Astrocyte (in vitro differentiated cells and primary cell): ENCODE measurements at regions not wholly inside any gene's neighbourhood (a gene's known extent, or its start where the extent isn't known, plus 50 kb on each side); places are given as distances from the start of the nearest gene placed in this dataset.

Experiments used
- DNase-seq: peaks from one replicate; pipeline ENCODE4 v3.0.0-alpha.2; 2010; ENCODE audit warnings: low read depth
- FAIRE-seq: peaks from 2 replicates; lab custom pipeline; 2011; peaks lifted over from hg19 to GRCh38; lab: Jason Lieb, UNC
- H2AFZ ChIP-seq: 2 replicates; pipeline ENCODE4 v1.6.0; 2012; ENCODE audit warnings: low read depth, low read length, inconsistent platforms
- H3K27ac ChIP-seq: 2 replicates; pipeline ENCODE4 v1.5.1; 2011; ENCODE audit warnings: low read depth, low read length, inconsistent platforms
- H3K27me3 ChIP-seq: 2 replicates; pipeline ENCODE4 v1.6.0; 2011; ENCODE audit warnings: low read length, inconsistent platforms; ENCODE audit not compliant: insufficient read depth
- H3K36me3 ChIP-seq: 2 replicates; pipeline ENCODE4 v1.5.1; 2011; ENCODE audit warnings: low read length, inconsistent platforms; ENCODE audit not compliant: insufficient read depth
- H3K4me1 ChIP-seq: 2 replicates; pipeline ENCODE4 v1.5.1; 2011; ENCODE audit warnings: low read length, inconsistent platforms; ENCODE audit not compliant: insufficient read depth
- H3K4me2 ChIP-seq: 2 replicates; pipeline ENCODE4 v1.6.0; 2012; ENCODE audit warnings: low read length, inconsistent platforms
- H3K4me3 ChIP-seq: 2 replicates; pipeline ENCODE4 v1.5.1; 2011; ENCODE audit warnings: low read depth, mild to moderate bottlenecking, low read length, inconsistent platforms; ENCODE audit not compliant: insufficient read depth
- H3K79me2 ChIP-seq: 2 replicates; pipeline ENCODE4 v1.6.0; 2012; ENCODE audit warnings: mild to moderate bottlenecking, low read length, inconsistent platforms; ENCODE audit not compliant: insufficient read depth
- H3K9ac ChIP-seq: 2 replicates; pipeline ENCODE4 v1.6.0; 2012; ENCODE audit warnings: mild to moderate bottlenecking, low read length, inconsistent platforms
- H3K9me3 ChIP-seq: 2 replicates; pipeline ENCODE4 v1.5.1; 2012; ENCODE audit warnings: low read depth, mild to moderate bottlenecking, low read length, inconsistent platforms; ENCODE audit not compliant: insufficient read depth
- H4K20me1 ChIP-seq: 2 replicates; pipeline ENCODE4 v1.6.0; 2012; ENCODE audit warnings: low read length, inconsistent platforms; ENCODE audit not compliant: insufficient read depth
- H3K27ac Mint-ChIP-seq: one replicate; pipeline ENCODE4 v1.8.0; 2021; ENCODE audit warnings: mild to moderate bottlenecking, mixed read lengths; ENCODE audit not compliant: unreplicated experiment
- H3K27me3 Mint-ChIP-seq: one replicate; pipeline ENCODE4 v1.8.0; 2021; ENCODE audit warnings: low read depth, mixed read lengths; ENCODE audit not compliant: unreplicated experiment
- H3K36me3 Mint-ChIP-seq: one replicate; pipeline ENCODE4 v1.8.0; 2021; ENCODE audit warnings: low read depth, mixed read lengths; ENCODE audit not compliant: unreplicated experiment
- H3K4me1 Mint-ChIP-seq: one replicate; pipeline ENCODE4 v1.8.0; 2021; ENCODE audit warnings: low read depth, mixed read lengths; ENCODE audit not compliant: unreplicated experiment
- H3K4me3 Mint-ChIP-seq: one replicate; pipeline ENCODE4 v1.8.0; 2021; ENCODE audit warnings: mild to moderate bottlenecking, moderate library complexity, mixed read lengths; ENCODE audit not compliant: unreplicated experiment
- H3K9me3 Mint-ChIP-seq: one replicate; pipeline ENCODE4 v1.8.0; 2021; ENCODE audit warnings: mild to moderate bottlenecking, mixed read lengths; ENCODE audit not compliant: unreplicated experiment
- EZH2 ChIP-seq: IDR thresholded peaks from 2 replicates; pipeline ENCODE4 v1.6.1; 2012; ENCODE audit warnings: mild to moderate bottlenecking, low read length, inconsistent platforms; ENCODE audit not compliant: insufficient read depth
- TF ChIP-seq, protein P1 (sequence below): IDR thresholded peaks from 2 replicates; pipeline ENCODE4 v1.5.1; 2011; ENCODE audit warnings: low read depth, mild to moderate bottlenecking, inconsistent platforms, low read length, moderate library complexity; ENCODE audit not compliant: insufficient read depth

DNA sequence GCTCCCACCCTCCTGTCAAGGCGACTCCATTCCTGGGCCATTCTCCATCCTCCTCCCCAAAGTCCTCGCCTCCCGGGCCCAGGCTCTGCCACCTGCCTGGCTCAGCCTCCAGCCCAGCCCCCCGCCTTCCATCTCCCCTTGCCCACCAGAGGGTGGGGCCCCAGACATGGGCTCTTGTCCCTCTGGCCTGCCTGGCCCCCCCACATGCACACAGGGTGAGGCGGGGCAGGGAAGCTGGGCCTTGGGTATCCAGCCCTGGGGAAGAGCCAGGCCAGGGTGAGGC, 95.2 kb downstream of the YTHDF1 start:
- H3K36me3 Mint-ChIP-seq, result no peaks in the 10 kb centered on the region
- no peak for DNase-seq
- H3K4me1 ChIP-seq, result no peaks in the 10 kb centered on the region
- H2AFZ ChIP-seq, result no peak overlapping the region
- H3K27ac Mint-ChIP-seq, result no peak overlapping the region
- no peaks in the 10 kb centered on the region for H3K27me3 ChIP-seq
- H3K79me2 ChIP-seq, result no peaks in the 10 kb centered on the region
- H3K9me3 Mint-ChIP-seq, result peaks cover 2% of the 10 kb centered on the region
- no peaks in the 10 kb centered on the region for H3K9me3 ChIP-seq
- TF ChIP-seq, protein P1, sequence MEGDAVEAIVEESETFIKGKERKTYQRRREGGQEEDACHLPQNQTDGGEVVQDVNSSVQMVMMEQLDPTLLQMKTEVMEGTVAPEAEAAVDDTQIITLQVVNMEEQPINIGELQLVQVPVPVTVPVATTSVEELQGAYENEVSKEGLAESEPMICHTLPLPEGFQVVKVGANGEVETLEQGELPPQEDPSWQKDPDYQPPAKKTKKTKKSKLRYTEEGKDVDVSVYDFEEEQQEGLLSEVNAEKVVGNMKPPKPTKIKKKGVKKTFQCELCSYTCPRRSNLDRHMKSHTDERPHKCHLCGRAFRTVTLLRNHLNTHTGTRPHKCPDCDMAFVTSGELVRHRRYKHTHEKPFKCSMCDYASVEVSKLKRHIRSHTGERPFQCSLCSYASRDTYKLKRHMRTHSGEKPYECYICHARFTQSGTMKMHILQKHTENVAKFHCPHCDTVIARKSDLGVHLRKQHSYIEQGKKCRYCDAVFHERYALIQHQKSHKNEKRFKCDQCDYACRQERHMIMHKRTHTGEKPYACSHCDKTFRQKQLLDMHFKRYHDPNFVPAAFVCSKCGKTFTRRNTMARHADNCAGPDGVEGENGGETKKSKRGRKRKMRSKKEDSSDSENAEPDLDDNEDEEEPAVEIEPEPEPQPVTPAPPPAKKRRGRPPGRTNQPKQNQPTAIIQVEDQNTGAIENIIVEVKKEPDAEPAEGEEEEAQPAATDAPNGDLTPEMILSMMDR, result no peak
- TF ChIP-seq EZH2, result no peak
- FAIRE-seq, result no peak
- H3K4me3 ChIP-seq, result no peak overlapping the region
- H3K27me3 Mint-ChIP-seq, result peaks cover 65% of the 10 kb centered on the region
- H3K4me2 ChIP-seq, result no peak overlapping the region
- H4K20me1 ChIP-seq, result no peaks in the 10 kb centered on the region
- no peaks in the 10 kb centered on the region for H3K36me3 ChIP-seq
- no peak overlapping the region for H3K4me3 Mint-ChIP-seq
- no peak overlapping the region for H3K9ac ChIP-seq
- H3K27ac ChIP-seq, result no peak overlapping the region
- no peaks in the 10 kb centered on the region for H3K4me1 Mint-ChIP-seq

DNA sequence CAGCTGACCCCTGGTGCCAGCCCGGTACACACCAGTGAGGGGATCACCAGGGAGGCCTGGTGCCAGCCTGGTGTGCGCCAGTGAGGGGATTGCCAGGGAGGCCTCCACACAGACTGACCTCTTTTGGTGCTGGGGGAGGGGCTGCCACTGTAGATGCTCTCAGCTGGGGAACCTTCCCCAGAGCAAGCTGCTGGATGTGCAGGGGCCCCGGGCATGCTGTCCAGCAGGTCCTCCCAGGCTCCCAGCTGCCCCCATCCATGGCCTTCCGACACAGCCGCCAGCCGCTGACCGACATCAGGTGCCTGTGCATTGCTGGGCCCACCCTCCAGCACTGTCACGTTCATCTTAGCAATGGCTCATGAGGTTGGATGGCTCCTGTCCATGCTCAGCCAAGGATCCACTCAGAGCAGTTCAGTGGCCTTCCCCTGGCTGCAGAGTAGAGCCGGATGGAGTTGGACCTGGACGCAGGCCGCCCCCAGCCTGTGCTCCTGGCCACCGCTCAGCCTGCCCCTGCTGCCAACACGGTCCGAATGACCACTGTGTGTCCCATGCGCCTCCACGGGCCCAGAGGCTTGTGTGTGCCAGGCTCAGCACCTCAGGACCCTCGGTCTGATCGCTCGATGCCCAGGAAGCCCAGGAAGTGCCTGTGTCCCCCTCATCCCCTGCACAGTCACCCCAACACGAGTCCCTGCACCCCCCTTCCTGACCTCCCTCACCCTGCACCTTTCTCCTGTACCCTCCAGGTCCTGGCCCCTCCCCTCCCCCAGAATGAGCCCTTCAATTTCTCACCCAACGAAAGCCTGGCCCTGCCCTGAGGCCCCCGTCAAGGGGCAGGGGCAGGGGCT, 95.7 kb downstream of the YTHDF1 start:
- Histone ChIP-seq H3K36me3 (no peaks in the 10 kb centered on the region), H3K9me3 (no peaks in the 10 kb centered on the region), H3K27ac (no peak overlapping the region), H3K4me2 (no peak overlapping the region), H3K27me3 (no peaks in the 10 kb centered on the region), H3K4me3 (no peak overlapping the region), H2AFZ (no peak overlapping the region), H3K9ac (no peak overlapping the region), H4K20me1 (no peaks in the 10 kb centered on the region), H3K79me2 (no peaks in the 10 kb centered on the region), H3K4me1 (no peaks in the 10 kb centered on the region)
- H3K9me3 Mint-ChIP-seq, result peaks cover 2% of the 10 kb centered on the region
- H3K27ac Mint-ChIP-seq, result no peak overlapping the region
- H3K36me3 Mint-ChIP-seq, result no peaks in the 10 kb centered on the region
- H3K27me3 Mint-ChIP-seq, result peaks cover 65% of the 10 kb centered on the region
- no peak overlapping the region for H3K4me3 Mint-ChIP-seq
- no peaks in the 10 kb centered on the region for H3K4me1 Mint-ChIP-seq
- DNase-seq (no peak), FAIRE-seq (no peak)
- no peak for TF ChIP-seq EZH2
- TF ChIP-seq, protein P1, result no peak
